ENCODE measurements at regions not wholly inside any gene's neighbourhood (a gene's known extent, or its start where the extent isn't known, plus 50 kb on each side); places are given as distances from the start of the nearest gene placed in this dataset.
"Not testable (repeated sequence)": the region's sequence is repeated elsewhere in the genome, so short reads cannot be mapped to it uniquely, and the experiment has no call there.

DNA sequence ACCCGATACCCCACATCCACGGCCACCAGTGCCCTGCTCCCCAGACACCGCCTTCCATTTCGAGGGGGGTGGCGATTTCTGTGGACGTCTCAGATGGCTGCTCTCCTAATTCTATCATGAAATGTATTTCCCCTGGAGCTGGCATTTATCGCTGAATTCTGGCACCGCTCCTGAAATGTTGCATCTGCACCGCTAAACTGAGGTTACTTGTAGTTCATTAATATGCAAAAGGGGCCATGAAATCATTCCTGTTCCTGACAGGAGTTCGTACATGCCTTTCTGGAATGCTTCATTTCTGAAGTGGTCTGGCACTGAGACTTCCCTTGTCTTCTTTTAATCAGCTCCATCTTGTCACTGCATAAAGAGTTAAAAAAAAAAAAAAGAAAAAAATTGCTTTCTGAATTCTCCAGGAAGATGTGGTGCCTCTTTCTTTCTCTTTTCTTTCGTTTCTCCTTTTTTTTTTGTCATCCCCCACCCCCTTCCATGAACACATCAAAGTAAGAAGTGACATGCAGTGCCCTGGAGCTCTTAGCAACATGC lies 97.7 kb upstream of the SMARCA2 start:
- DNase-seq: no peak

DNA sequence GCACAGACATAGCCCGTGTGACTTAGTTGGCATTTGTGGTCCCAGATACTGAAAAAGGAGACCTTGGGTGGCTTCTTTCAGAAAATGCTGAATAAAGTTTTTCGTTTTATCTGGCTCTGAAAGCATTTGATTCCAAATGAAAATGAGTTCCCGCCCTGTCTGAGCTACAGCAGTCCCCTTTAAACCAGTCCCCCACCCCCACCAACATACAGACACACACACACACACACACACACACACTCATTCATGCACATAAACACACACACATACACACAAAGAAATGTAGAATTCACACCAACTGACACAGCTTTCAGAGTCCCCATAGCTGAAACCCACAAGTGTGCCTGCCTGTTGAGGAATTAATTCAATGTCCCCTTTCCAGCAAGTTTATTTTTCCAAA lies 97.0 kb upstream of the SMARCA2 start:
- no peak for DNase-seq

DNA sequence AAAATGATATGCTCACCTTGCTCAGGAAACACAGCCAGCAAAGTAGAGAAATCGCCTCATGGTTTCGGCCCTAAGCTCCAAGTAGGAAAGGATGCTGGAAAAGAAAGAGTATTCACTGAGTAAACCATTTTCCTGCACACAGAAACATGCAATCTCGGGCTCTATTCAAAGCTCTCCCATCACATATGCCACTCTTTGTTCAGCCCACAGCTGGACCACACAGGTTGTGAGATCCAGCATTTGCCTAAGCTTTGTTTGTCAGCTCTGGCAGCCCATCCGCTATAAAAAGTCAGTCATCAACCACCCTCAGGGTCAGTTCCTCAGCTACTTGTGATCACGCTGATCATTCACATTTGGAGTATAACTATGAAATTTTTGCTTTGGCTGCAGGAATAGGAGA lies 96.5 kb upstream of the SMARCA2 start:
- no peak for DNase-seq

DNA sequence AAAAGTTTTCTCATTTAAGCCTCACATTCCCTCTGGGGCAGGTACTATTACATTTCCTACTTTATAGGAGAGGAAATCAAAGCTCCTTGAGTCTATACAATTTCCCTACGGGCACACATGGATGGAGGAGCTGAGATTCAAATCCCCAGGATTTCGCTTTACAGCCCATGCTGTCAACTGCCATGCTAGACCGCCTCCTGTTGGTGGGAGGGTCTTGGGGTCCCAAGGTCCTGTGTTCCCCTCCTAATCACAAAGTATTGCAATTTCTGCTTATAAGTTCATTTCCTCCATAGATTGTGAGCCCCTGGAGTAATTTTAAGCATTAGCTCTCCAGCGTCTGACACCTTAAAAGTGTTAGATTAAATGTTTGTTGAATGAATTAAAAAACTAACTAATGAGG lies 95.9 kb upstream of the SMARCA2 start:
- DNase-seq: no peak

DNA sequence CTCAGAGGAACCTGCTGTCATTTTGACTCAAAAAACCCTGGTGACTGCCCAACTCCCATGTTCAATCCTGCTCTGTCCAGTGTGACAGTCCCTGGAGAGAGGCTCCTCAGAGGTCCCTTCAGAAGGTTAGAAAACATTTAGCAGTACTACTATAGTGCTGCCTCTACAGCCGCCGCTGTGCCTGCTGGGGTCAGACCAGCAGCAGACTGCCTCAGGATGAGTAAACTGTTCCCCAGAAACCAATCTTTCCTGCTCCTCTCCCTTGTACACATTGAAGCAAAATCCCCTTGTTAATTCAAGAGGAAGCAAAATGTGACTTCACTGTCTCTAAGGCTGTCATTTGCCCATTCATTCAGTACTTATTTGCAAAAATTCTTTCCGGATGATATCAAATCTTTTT lies 94.8 kb upstream of the SMARCA2 start:
- DNase-seq: no peak

DNA sequence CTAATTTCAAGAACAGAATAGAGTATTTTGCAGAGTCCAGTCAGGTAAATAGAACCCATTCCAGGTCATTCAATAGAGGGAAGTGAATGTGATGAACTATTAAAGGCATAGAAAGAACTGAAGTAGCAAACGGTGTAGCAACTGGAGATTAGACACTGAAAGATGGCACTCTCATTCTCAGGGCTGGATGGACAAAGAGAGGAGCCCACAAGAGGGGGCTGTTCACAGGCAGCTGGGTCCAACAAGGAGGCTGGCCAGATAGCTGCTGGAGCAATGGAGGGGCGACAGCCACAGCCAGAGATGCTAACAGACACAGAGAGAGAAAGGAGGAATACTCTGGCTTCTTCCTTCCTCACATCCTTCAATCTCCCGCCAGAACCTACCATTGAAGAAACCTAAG lies 93.1 kb upstream of the SMARCA2 start:
- no peak for DNase-seq

DNA sequence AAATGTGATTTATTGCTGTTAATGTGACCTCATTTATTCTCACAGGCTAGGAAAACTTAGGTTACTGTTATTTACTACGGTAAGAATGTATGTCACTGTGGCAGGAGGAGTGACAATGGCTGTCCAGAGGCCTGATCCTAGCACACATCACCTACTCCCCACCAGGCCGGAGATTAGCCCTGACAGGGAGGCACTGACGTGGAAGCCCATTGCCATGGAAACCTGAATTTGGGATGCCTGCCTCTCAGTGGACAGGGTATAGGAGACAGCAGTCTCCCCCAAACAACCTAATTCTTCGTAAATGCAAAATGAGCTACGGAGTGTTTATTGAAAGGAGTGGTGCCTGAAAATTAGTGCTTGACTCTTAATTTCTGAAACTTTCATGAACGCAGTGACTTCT lies 87.6 kb upstream of the SMARCA2 start:
- no peak for DNase-seq

DNA sequence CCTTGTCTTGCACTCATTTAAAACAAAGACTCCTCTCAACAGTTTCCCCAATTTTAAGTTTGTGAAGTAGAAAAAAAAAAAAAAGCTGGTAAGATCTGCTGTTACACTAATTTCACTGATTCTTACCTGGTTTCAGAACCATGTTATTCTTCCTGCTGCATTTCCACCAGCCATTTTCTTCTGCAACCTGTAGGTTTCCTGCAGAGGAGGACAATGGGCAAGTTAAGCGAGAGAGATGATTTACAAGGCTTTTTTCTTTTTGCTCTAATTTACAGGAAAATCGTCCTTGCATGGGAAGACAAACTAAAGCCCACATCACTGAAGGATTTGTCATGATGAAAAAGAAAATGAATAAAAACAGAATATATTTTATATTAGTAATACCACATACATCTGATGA lies 86.0 kb upstream of the SMARCA2 start:
- no peak for DNase-seq

DNA sequence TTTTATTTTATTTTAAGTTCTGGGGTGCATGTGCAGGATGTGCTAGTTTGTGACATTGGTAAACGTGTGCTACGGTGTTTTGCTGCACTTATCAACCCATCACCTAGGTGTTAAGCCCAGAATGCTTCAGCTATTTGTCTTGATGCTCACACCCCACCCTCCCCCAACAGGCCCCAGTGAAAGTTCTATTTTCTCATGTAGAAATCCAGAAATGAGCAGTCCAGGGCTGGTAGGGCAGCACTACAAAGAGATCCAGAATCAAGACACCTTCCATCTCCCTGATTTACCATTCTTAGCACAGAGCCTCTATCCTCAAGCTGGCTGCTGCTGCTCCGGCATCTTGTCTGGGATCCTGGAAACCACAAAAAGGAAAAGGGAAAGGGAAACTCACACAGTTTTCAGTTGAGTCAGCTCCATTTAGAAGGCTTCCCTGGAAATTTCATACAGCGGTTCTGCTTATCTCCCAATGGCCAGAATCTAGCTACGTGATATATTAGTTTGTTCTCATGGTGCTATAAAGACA lies 85.4 kb upstream of the SMARCA2 start:
- no peak for DNase-seq

DNA sequence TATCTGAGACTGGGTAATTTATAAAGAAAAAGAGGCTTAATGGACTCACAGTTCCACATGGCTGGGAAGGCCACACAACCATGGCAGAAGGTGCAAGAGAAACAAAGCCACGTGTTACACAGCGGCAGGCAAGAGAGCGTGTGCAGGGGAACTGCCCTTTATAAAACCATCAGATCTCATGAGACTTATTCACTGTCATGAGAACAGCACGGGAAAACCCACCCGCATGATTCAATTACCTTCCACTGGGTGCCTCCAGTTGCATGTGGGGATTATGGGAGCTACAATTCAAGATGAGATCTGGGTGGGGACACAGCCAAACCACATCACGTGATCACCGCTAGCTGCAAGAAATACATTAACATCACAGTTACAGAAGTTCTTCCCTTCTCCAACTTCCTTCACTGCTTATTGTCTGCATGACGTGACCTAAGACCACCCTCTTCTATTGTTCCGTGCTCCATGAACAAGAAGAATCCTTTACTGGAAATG lies 84.9 kb upstream of the SMARCA2 start:
- not testable (repeated sequence) for DNase-seq

DNA sequence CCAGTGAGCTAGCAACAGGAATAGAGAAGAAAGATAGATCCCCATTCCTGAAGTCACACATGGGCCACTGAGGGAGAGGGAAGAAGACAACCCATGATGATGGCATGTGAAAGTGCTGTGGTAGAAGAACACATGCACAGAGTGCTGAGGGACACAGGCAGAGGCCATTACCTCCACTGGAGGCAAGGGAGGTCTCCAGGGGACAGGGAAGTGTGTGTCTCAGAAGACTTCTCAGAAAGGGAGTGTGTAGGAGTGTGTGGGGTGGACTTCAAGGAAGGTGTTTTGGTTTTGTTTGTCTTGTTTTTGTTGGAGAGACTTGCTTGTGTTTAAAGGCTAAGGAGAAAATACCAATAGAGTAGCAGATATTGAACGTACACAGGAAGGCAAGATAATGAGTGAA lies 77.0 kb upstream of the SMARCA2 start:
- no peak for DNase-seq

DNA sequence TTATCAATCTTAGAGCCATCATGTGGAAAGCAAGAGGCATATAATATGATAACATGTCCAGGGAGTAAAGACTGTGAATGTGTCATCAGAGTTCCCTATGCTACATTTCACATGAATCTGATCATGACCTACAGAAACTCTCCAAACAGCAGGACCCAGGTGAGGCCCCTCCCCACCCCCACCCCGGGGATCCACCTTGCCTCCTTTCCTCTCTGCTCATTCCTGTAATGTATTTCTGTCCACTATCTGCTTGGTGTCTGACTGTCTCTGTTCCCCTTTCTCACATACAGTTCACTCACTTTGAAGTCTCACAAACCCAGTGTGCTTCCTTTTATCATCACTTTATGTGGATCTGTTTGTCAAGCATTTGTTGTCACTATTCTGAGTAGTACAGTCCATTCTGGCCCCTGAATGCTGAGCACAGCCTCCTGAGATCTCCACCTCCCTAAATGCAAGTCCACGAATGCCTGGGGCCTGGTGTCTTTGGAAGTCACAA lies 76.4 kb upstream of the SMARCA2 start:
- no peak for DNase-seq

DNA sequence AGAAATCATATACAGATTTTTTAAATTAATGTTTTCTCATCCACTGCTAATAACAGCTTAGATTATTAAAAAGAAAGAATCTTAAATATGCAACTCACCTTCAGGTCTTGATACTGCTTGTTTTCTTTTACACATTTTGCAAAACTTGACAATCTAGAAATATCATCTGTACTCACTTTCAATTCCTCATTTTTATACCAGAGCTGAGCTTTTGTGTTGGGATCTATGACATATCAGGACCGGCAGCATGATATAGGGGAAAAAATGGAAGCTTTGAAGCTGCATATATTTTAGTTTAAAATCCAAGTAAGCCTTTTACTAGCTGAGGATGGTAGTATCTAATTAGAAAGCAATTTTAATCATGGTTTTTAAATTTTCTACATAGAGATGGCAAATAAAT lies 75.7 kb upstream of the SMARCA2 start:
- no peak for DNase-seq

DNA sequence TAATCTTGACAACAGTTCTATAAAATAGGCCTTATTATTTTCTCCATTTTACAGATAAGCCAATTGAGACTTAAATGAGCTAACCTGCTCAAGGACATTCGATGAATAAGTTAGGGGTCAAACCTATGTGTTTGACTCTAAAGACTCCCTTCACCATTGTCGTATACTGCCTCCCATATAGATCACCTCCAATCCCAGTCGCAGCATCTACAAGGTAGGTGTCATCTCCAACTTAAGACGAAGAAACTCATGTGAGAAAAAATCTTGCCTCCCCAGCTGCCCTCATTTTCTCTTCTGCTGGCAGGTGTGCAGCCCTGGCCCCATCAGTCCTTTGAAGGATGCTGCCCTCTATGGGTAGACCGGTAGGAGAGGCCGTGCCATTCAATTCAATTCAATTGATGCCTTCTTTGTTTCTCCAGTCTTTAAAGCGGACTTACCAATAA lies 75.2 kb upstream of the SMARCA2 start:
- DNase-seq: peak in 10 of 51 donors; percentile 1 to 32 (median 9)

DNA sequence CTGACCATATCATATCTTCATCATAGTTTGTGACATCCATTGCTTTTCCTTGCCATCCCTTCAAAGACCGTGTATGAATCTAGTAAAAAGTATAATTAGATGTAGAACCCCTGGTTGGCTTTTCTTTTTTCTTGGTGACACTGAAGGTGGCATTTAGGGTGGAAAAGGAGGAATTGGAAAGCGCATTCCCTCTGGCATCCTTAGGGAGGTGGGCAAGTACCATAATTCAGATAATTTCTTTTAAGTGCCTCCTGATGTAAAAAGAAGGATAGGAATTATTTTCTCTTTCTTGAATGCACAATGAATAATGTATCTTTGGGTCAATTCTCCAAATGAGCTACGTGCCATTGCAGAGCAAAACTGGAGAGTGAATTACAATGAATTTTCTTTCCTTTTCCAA lies 73.2 kb upstream of the SMARCA2 start:
- no peak for DNase-seq

DNA sequence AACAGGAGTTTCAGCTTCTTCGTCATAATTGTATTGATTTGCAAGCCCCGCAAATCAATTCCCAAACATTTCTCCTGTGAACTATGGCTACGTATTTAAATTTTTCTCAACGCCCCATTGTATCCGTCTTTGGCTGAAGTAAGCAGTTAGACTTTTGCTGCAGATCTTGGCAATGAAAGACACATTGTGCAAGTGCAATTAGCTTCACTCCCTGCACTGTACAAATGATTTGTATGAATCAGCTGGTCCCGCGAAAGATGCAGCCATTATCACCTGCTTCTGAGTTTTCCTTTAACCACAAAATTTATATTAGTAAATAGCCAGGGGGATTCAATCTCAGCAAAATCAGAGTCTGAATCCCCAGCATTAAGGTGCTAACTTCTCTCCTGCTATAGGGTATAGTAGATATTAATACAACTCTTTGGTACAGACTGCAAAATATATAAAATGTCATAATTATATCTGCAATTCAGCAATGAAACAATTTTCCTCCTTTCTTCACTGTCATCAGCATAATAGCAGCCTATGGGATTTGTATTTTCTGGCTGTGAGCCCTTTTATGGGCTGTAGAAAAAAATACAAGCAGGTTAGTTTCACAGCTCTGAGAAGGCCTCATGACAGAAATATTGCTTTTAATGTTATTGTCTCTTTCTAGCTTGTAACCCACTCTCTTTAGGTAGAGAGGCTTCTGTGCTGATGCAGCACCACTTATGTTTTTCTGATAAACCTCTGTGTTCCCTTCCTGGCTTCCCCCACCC lies 68.4 kb upstream of the SMARCA2 start:
- peak in 1 of 51 donors; percentile 1 for DNase-seq

DNA sequence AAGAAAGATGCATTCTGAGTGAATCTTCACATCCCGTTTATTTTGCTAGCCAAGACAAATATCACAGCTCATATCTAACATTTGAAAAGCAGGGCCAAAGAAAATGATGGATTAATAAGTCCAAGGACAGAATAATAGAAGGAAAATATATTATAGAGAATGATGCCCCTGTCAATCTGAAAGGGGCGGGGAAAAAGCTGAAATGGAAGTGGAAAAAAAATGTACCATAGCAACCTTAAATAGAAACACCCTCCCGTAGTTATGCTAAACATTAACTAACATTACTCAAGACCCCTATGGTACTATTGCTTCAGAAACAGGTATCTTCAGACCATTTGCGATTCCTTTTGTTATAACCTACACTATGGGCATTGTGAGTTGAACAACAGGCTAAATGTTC lies 67.7 kb upstream of the SMARCA2 start:
- DNase-seq: no peak

DNA sequence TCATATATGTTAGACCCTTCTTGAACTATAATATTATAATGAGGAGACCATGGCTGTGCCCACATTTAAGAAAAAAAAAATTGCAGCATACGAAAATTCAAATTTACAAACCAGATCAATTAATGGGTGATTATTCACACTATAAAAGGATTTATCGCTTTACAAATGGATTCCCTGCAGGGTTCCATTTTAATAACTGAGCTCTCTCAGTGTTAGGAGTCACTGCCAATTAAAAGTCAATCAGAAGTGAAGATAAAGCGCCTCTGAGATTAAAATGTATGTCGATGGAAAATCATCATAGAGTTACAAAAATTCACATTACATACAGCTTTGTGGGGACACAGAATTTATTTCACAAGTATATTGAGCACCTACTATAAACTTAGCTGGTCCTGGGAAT lies 66.6 kb upstream of the SMARCA2 start:
- DNase-seq: no peak

DNA sequence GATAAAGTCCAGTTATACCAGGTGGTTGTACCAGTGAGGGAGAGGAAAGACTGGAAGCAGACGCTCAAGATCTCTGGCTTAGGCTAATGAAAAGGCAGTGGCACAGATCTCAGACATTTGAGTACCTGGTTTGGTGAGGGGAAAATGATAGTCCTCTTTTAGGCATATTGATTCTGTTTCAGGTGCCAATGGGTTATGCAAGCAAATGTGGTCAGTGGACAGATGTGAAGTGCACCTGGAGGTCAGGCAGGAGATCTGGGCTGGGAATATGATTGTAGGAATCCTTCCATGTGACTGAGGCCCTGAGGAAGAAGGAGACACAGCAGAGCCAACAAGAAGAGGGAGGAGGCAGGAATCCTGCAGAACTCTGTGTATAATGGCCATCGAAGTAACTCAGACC lies 63.7 kb upstream of the SMARCA2 start:
- no peak for DNase-seq

DNA sequence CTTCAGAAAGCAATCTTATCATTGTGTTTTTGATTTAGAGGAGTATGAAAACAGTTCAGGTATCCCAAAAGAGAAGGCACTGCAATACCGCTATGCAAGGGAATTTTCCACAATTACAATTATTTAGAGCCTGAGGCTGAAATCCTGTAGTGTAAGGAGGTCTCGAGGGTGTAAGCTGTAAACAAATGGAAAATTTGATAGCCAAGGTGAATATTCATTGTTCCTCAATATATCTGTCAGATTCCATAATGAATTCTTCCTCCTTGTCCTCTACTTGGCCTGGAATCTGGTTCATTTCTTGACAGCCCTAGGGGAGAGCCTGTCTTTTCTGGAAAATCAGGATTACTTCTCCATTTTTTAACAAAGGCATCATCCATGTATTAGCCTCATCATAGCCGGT lies 63.1 kb upstream of the SMARCA2 start:
- DNase-seq: no peak

DNA sequence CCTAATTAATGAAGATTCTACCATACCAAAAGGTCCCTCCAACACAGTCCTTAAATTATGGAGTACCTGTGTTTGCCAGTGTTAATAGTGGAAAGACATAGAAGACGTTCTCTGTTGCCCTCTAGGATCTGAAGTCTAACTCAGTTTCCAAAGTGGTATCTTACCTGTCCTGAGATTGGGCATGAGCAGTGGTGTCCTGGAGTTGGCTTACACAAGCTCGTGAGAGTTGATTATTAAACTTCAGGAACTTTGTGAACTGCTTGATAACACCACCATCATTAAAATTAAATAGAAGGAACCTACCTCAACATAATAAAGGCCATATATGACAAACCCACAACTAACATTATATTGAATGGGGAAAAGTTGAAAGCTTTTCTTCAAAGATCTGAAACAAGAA lies 60.9 kb upstream of the SMARCA2 start:
- DNase-seq: no peak

DNA sequence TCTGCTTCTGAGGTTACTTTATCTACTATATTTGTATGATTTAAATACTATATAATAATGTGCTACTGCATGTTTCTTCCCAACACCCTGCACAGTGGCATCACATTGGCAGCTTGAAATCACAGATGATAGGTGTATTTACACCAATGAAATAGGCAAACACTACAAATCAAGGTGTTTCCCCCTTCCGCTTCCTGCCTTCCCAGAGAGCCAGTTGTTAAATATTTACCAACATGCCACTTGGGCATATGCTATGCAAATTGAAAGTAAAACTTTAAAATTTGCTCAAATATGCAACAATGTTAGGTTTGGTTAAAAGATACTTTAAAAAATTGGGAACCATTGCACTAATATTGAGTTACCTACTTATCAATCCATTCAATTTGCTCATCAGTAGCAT lies 58.2 kb upstream of the SMARCA2 start:
- no peak for DNase-seq

DNA sequence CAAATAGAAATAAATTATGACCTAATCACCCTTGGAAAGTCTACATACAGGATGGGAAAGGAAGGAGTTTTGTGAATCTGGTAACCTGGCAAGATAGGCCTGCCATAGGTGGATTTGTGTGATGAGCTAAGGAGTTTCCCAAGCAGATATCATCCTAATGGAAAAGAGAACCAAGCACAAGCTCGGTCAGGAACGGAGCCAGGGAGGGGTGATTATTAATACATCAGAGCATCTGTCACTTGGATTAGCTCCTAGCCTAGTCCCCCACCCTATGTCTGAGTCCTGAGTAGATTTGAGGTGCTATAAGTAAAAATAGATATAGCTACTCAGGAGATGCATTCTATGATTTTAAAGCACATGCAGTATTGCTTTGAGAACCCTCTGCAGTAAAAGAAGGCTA lies 57.3 kb upstream of the SMARCA2 start:
- DNase-seq: no peak

Data from hypothalamus (tissue), 51 donors.